IMR-90 (cell line): ENCODE measurements at regions not wholly inside any gene's neighbourhood (a gene's known extent, or its start where the extent isn't known, plus 50 kb on each side); places are given as distances from the start of the nearest gene placed in this dataset.

Experiments used
- ATAC-seq: fragments of 200-7000 bp; cut with Tn5 transposase; 2 replicates; pipeline ENCODE4 v1.9.1; 2020; ENCODE audit warnings: low read depth, mild to moderate bottlenecking, moderate library complexity
- BruUV-seq: library from RNA; stranded (reverse); fragments of 400-500 nt; replicated peaks from 2 replicates; lab custom pipeline; 2021; lab: Mats Ljungman, UMichigan
- CTCF ChIA-PET: fragments of 300-600 bp; formaldehyde crosslinking; extraction: SDS; loops from one replicate; lab custom pipeline; 2021; ENCODE audit warnings: antibody characterized with exemption; lab: Yijun Ruan, JAX
- POLR2A ChIA-PET: fragments of 300-600 bp; sonication (Branson Sonifier 250); formaldehyde crosslinking; loops from one replicate; lab custom pipeline; 2022; ENCODE audit warnings: antibody characterized with exemption; ENCODE audit not compliant: unreplicated experiment; lab: Charles Lee
- DNase-seq: peaks from one replicate; pipeline ENCODE4 v3.0.0; 2013
- H2AFZ ChIP-seq: replicated peaks from 2 replicates; pipeline ENCODE3; 2013; ENCODE audit warnings: low read length, mild to moderate bottlenecking; ENCODE audit not compliant: poor library complexity
- H2AK5ac ChIP-seq: 2 replicates; pipeline ENCODE4 v1.6.1; 2013; ENCODE audit warnings: low read depth, low read length, inconsistent platforms
- H2AK9ac ChIP-seq: replicated peaks from 2 replicates; pipeline ENCODE3; 2013; ENCODE audit warnings: mild to moderate bottlenecking, low read depth, low read length, moderate library complexity; ENCODE audit not compliant: poor library complexity
- H2BK120ac ChIP-seq: 2 replicates; pipeline ENCODE4 v1.6.1; 2013; ENCODE audit warnings: low read depth, low read length, inconsistent platforms
- H2BK15ac ChIP-seq: 3 replicates; pipeline ENCODE4 v1.6.1; 2013; ENCODE audit warnings: low read depth, low read length, inconsistent platforms
- H2BK20ac ChIP-seq: 2 replicates; pipeline ENCODE4 v1.6.1; 2013; ENCODE audit warnings: low read depth, mild to moderate bottlenecking, inconsistent platforms, low read length, moderate library complexity
- H2BK5ac ChIP-seq: 2 replicates; pipeline ENCODE4 v1.6.1; 2013; ENCODE audit warnings: mild to moderate bottlenecking, low read depth, low read length, inconsistent platforms; ENCODE audit not compliant: poor library complexity, severe bottlenecking
- H3K14ac ChIP-seq: replicated peaks from 2 replicates; pipeline ENCODE4 v1.6.1; 2013; ENCODE audit warnings: low read depth, low read length, inconsistent platforms
- H3K18ac ChIP-seq: 2 replicates; pipeline ENCODE4 v1.6.1; 2013; ENCODE audit warnings: low read depth, low read length, control low read depth
- H3K23ac ChIP-seq: 2 replicates; pipeline ENCODE4 v1.6.1; 2013; ENCODE audit warnings: low read depth, low read length, inconsistent platforms
- H3K27ac ChIP-seq: 2 replicates; pipeline ENCODE4 v1.5.1; 2013; ENCODE audit warnings: mild to moderate bottlenecking, control low read depth, low read length; ENCODE audit not compliant: insufficient read depth
- H3K27me3 ChIP-seq: 2 replicates; pipeline ENCODE4 v1.6.1; 2013; ENCODE audit warnings: low read length; ENCODE audit not compliant: control insufficient read depth, insufficient read depth
- H3K36me3 ChIP-seq: 2 replicates; pipeline ENCODE4 v1.6.1; 2013; ENCODE audit warnings: low read length, mixed read lengths; ENCODE audit not compliant: control insufficient read depth, insufficient read depth
- H3K4ac ChIP-seq: 2 replicates; pipeline ENCODE4 v1.6.1; 2013; ENCODE audit warnings: low read depth, low read length, inconsistent platforms
- H3K4me1 ChIP-seq: 2 replicates; pipeline ENCODE4 v1.6.1; 2013; ENCODE audit warnings: low read length, mixed read lengths; ENCODE audit not compliant: control insufficient read depth, insufficient read depth
- H3K4me2 ChIP-seq: 2 replicates; pipeline ENCODE4 v1.6.1; 2013; ENCODE audit warnings: low read depth, mild to moderate bottlenecking, control low read depth, low read length, moderate library complexity
- H3K4me3 ChIP-seq: 2 replicates; pipeline ENCODE4 v1.5.1; 2013; ENCODE audit warnings: low read depth, mild to moderate bottlenecking, control low read depth, low read length, moderate library complexity; ENCODE audit not compliant: insufficient read depth
- H3K56ac ChIP-seq: 2 replicates; pipeline ENCODE4 v1.6.1; 2013; ENCODE audit warnings: low read length, inconsistent platforms; ENCODE audit not compliant: insufficient read depth; ENCODE audit errors: extremely low read depth
- H3K79me1 ChIP-seq, 2 experiments: 2 replicates each; pipeline ENCODE4 v1.6.1; 2013; ENCODE audit warnings: low read length in 2 of 2, inconsistent platforms in 1 of 2, low read depth in 1 of 2
- H3K9ac ChIP-seq: 2 replicates; pipeline ENCODE4 v1.6.1; 2013; ENCODE audit warnings: low read depth, low read length, control low read depth
- H3K9me1 ChIP-seq: 2 replicates; pipeline ENCODE4 v1.6.1; 2013; ENCODE audit warnings: low read length, inconsistent platforms; ENCODE audit not compliant: insufficient read depth
- H3K9me3 ChIP-seq: 2 replicates; pipeline ENCODE4 v1.6.1; 2013; ENCODE audit warnings: low read length; ENCODE audit not compliant: control insufficient read depth, insufficient read depth
- H4K20me1 ChIP-seq: 2 replicates; pipeline ENCODE4 v1.6.1; 2013; ENCODE audit warnings: low read length, inconsistent platforms; ENCODE audit not compliant: insufficient read depth
- H4K5ac ChIP-seq: 2 replicates; pipeline ENCODE4 v1.6.1; 2013; ENCODE audit warnings: mild to moderate bottlenecking, low read depth, low read length, control low read depth
- H4K8ac ChIP-seq, 2 experiments: 2 replicates each; pipeline ENCODE4 v1.6.1; 2013; ENCODE audit warnings: low read depth in 2 of 2, low read length in 2 of 2, control low read depth in 1 of 2, inconsistent platforms in 1 of 2
- H4K91ac ChIP-seq: 2 replicates; pipeline ENCODE4 v1.6.1; 2013; ENCODE audit warnings: low read depth, low read length, inconsistent platforms; ENCODE audit not compliant: insufficient read depth
- BHLHE40 ChIP-seq: fragments of 150-350 bp; IDR thresholded peaks from 2 replicates; pipeline ENCODE4 v1.6.1; 2016; ENCODE audit warnings: mild to moderate bottlenecking, low read depth, low read length
- ELK1 ChIP-seq: fragments of 150-350 bp; IDR thresholded peaks from 2 replicates; pipeline ENCODE4 v1.6.1; 2016; ENCODE audit warnings: low read depth, mild to moderate bottlenecking, low read length, moderate library complexity, borderline replicate concordance
- MAFK ChIP-seq: IDR thresholded peaks from 2 replicates; pipeline ENCODE4 v1.6.1; 2012; ENCODE audit warnings: low read depth, low read length, improper control_type of control experiment
- MAZ ChIP-seq: IDR thresholded peaks from 2 replicates; pipeline ENCODE4 v1.6.1; 2012; ENCODE audit warnings: low read depth, mild to moderate bottlenecking, low read length, improper control_type of control experiment, moderate library complexity, borderline replicate concordance
- RCOR1 ChIP-seq: IDR thresholded peaks from 2 replicates; pipeline ENCODE4 v1.6.1; 2012; ENCODE audit warnings: mild to moderate bottlenecking, low read length, improper control_type of control experiment; ENCODE audit not compliant: insufficient replicate concordance
- WGBS, 2 experiments: methylation state at CpG; one replicate each; pipeline versions ENCODE4 v1.1.5 to v1.1.7; 2013; ENCODE audit warnings: missing lambda C conversion rate in 2 of 2; ENCODE audit not compliant: insufficient read length in 1 of 2; ENCODE audit errors: extremely low coverage in 2 of 2; 5-methylcytosine and 5-hydroxymethylcytosine counted together
- dilution Hi-C: fragments of 300-500 bp; cut with HindIII; formaldehyde crosslinking; loops from one replicate; pipeline ENCODE4 v1.14.3; 2018; ENCODE audit warnings: low sequenced_read_pairs; ENCODE audit not compliant: unreplicated experiment
- in situ Hi-C: fragments of 300-500 bp; cut with MboI; formaldehyde crosslinking; loops from 3 replicates; pipeline ENCODE4 v1.14.3; 2019; ENCODE audit warnings: low sequenced_read_pairs, inconsistent platforms, mixed read lengths
- intact Hi-C: fragments of 100-400 bp; cut with micrococcal nuclease; formaldehyde crosslinking; loops from 2 replicates; pipeline ENCODE4 v1.10.0; 2022

GRCh38 chr1:221468546-221468945 is 273.3 kb downstream of the DUSP10 start:
- Histone ChIP-seq H3K36me3 (no peaks in the 10 kb centered on the region), H2BK5ac (no peak overlapping the region), H4K91ac (no peak overlapping the region), H3K9me1 (no peaks in the 10 kb centered on the region), H2AK9ac (no peak overlapping the region), H2AFZ (no peak overlapping the region), H3K4me3 (no peak overlapping the region), H3K4ac (no peak overlapping the region), H3K56ac (no peak overlapping the region), H3K27ac (no peak overlapping the region), H2AK5ac (no peak overlapping the region), H3K23ac (no peak overlapping the region), H4K5ac (no peak overlapping the region), H3K9me3 (no peaks in the 10 kb centered on the region; the same call in 1 of the 2 replicates), H2BK120ac (no peak overlapping the region), H3K14ac (no peak overlapping the region), H3K27me3 (no peaks in the 10 kb centered on the region), H3K9ac (no peak overlapping the region), H3K18ac (no peak overlapping the region), H2BK20ac (no peak overlapping the region), H3K79me1 (no peaks in the 10 kb centered on the region), H4K8ac (no peak overlapping the region), H4K20me1 (no peaks in the 10 kb centered on the region), H3K4me1 (no peaks in the 10 kb centered on the region), H3K4me2 (no peak overlapping the region), H2BK15ac (no peak overlapping the region)
- no TSS peak for BruUV-seq
- WGBS, 2 experiments: no CpG with 5 or more reads among the region's 6 CpGs
- ChIA-PET POLR2A (no interaction called here), CTCF (no interaction called here)
- dilution Hi-C loops (no loop called here), intact Hi-C loops (no loop called here), in situ Hi-C loops (loop anchor here (25.0 kb wide), 1 partner anchor 1169 kb away; no protein-coding TSS in a partner anchor)
- TF ChIP-seq ELK1: no peak
- TF ChIP-seq MAFK: no peak
- no peak for TF ChIP-seq RCOR1
- TF ChIP-seq MAZ: no peak
- no peak for TF ChIP-seq BHLHE40
- DNase-seq: no peak
- no peak for ATAC-seq
